ENCODE measurements at regions not wholly inside any gene's neighbourhood (a gene's known extent, or its start where the extent isn't known, plus 50 kb on each side); places are given as distances from the start of the nearest gene placed in this dataset.

GRCh38 chr1:164932580-164932979, 373.6 kb downstream of the PBX1 start:
- Histone ChIP-seq H3K9ac (ENCODE audit: insufficient read depth in 1 of 2, low read depth in 2 of 2, low read length in 2 of 2) (no peak overlapping the region), H3K36me3 (ENCODE audit: control insufficient read depth, insufficient read depth, low read length) (no peaks in the 10 kb centered on the region), H3K9me3 (replicated peaks; ENCODE audit: control insufficient read depth, insufficient read depth, low read depth, low read length) (no peaks in the 10 kb centered on the region), H3K4me3 (no peak overlapping the region), H3K27ac (ENCODE audit: extremely low read depth, low read depth, low read length) (no peak overlapping the region), H3K79me2 (ENCODE audit: control insufficient read depth, insufficient read depth, low read length) (no peaks in the 10 kb centered on the region), H3K4me1 (replicated peaks in 1 of 2; ENCODE audit: control insufficient read depth in 2 of 2, insufficient read depth in 2 of 2, low read length in 2 of 2) (no peaks in the 10 kb centered on the region), H4K20me1 (replicated peaks; ENCODE audit: control insufficient read depth, insufficient read depth, low read length) (no peaks in the 10 kb centered on the region), H3K27me3 (ENCODE audit: control insufficient read depth in 2 of 2, insufficient read depth in 2 of 2, low read length in 2 of 2) (no peaks in the 10 kb centered on the region), H3K9me1 (ENCODE audit: control insufficient read depth, insufficient read depth, low read length) (no peaks in the 10 kb centered on the region), H3K4me2 (ENCODE audit: insufficient read depth, low read length) (no peak overlapping the region), H2AFZ (ENCODE audit: low read depth, low read length) (no peak overlapping the region)
- no TSS peak for BruUV-seq (replicated peaks)
- in situ Hi-C loops (cut with MboI) (no loop called here), intact Hi-C loops (cut with micrococcal nuclease) (no loop called here)
- 0% methylated on average over 4 of the region's 4 CpGs for WGBS (ENCODE audit: insufficient coverage, low coverage, missing lambda C conversion rate)
- DNase-seq (ENCODE audit: extremely low read depth in 1 of 4, low spot score in 3 of 4) (no peak), ATAC-seq (no peak), FAIRE-seq (no peak)
- ChIA-PET CTCF (ENCODE audit: low intra/inter-chr PET ratio) (no interaction called here), POLR2A (interaction anchor here (0.6 to 1.1 kb wide), 3 partner anchors 9 to 103 kb away, joined by 3 to 4 read pairs (median 3); no protein-coding TSS in a partner anchor)
- TF ChIP-seq PTRF (tag; IDR thresholded peaks at IDR 0.05): no peak
- no peak for TF ChIP-seq ID3 (CRISPR knock-in tag; IDR thresholded peaks at IDR 0.05)
- no peak for TF ChIP-seq ID3 (tag; IDR thresholded peaks at IDR 0.05)
- TF ChIP-seq, protein P1, sequence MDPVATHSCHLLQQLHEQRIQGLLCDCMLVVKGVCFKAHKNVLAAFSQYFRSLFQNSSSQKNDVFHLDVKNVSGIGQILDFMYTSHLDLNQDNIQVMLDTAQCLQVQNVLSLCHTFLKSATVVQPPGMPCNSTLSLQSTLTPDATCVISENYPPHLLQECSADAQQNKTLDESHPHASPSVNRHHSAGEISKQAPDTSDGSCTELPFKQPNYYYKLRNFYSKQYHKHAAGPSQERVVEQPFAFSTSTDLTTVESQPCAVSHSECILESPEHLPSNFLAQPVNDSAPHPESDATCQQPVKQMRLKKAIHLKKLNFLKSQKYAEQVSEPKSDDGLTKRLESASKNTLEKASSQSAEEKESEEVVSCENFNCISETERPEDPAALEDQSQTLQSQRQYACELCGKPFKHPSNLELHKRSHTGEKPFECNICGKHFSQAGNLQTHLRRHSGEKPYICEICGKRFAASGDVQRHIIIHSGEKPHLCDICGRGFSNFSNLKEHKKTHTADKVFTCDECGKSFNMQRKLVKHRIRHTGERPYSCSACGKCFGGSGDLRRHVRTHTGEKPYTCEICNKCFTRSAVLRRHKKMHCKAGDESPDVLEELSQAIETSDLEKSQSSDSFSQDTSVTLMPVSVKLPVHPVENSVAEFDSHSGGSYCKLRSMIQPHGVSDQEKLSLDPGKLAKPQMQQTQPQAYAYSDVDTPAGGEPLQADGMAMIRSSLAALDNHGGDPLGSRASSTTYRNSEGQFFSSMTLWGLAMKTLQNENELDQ (CRISPR knock-in tag; IDR thresholded peaks at IDR 0.05; ENCODE audit: borderline replicate concordance): no peak
- TF ChIP-seq ZBTB1 (CRISPR knock-in tag; IDR thresholded peaks at IDR 0.05; ENCODE audit: borderline replicate concordance, low read depth): no peak
- TF ChIP-seq ESRRA (IDR thresholded peaks at IDR 0.05; ENCODE audit: borderline replicate concordance, low read depth): no peak
- no peak for TF ChIP-seq ZNF395 (CRISPR knock-in tag; IDR thresholded peaks at IDR 0.05)
- no peak for TF ChIP-seq KLF16 (IDR thresholded peaks at IDR 0.05)
- no peak for TF ChIP-seq E2F3 (CRISPR knock-in tag; IDR thresholded peaks at IDR 0.05)
- TF ChIP-seq MCM3 (IDR thresholded peaks at IDR 0.05): no peak
- TF ChIP-seq PTTG1 (tag; IDR thresholded peaks at IDR 0.05; ENCODE audit: low read depth): no peak
- no peak for TF ChIP-seq ZNF263 (CRISPR knock-in tag; IDR thresholded peaks at IDR 0.05; ENCODE audit: borderline replicate concordance)
- TF ChIP-seq ZNF146 (CRISPR knock-in tag; IDR thresholded peaks at IDR 0.05; ENCODE audit: unreplicated experiment): no peak
- TF ChIP-seq XRCC5 (IDR thresholded peaks at IDR 0.05; ENCODE audit: low read depth, low read length): no peak
- no peak for TF ChIP-seq ZNF121 (CRISPR knock-in tag; conservative IDR thresholded peaks at IDR 0.05)
- TF ChIP-seq LEF1 (IDR thresholded peaks at IDR 0.05): no peak
- TF ChIP-seq RAD21 (CRISPR knock-in tag; conservative IDR thresholded peaks at IDR 0.05 in 1 of 2, IDR thresholded peaks at IDR 0.05 in 1 of 2): no peak
- TF ChIP-seq, protein P2, sequence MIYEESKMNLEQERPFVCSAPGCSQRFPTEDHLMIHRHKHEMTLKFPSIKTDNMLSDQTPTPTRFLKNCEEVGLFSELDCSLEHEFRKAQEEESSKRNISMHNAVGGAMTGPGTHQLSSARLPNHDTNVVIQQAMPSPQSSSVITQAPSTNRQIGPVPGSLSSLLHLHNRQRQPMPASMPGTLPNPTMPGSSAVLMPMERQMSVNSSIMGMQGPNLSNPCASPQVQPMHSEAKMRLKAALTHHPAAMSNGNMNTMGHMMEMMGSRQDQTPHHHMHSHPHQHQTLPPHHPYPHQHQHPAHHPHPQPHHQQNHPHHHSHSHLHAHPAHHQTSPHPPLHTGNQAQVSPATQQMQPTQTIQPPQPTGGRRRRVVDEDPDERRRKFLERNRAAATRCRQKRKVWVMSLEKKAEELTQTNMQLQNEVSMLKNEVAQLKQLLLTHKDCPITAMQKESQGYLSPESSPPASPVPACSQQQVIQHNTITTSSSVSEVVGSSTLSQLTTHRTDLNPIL (CRISPR knock-in tag; IDR thresholded peaks at IDR 0.05): no peak
